Gastroesophageal sphincter (tissue), 3 donors: ENCODE measurements at regions not wholly inside any gene's neighbourhood (a gene's known extent, or its start where the extent isn't known, plus 50 kb on each side); places are given as distances from the start of the nearest gene placed in this dataset.

Source experiments
- EP300 ChIP-seq: sonication (generic); formaldehyde crosslinking; IDR thresholded peaks from one replicate; pipeline ENCODE4 v1.6.1; 2017; ENCODE audit warnings: antibody characterized with exemption, mild to moderate bottlenecking
- POLR2A ChIP-seq, 2 donors: fragments of 450-650 bp; IDR thresholded peaks; one replicate each; pipeline ENCODE4 v1.6.1; 2017; ENCODE audit warnings: antibody characterized with exemption in 2 of 2, mild to moderate bottlenecking in 2 of 2, moderate library complexity in 1 of 2
- POLR2AphosphoS5 ChIP-seq: sonication (generic); formaldehyde crosslinking; IDR thresholded peaks from one replicate; pipeline ENCODE4 v1.6.1; 2017; ENCODE audit warnings: antibody characterized with exemption
- TF ChIP-seq, protein P1 (sequence below), 4 experiments: fragments of 200-600 bp in 2 of 4; fragments of 450-650 bp in 2 of 4; sonication (generic) in 1 of 4; IDR thresholded peaks; one replicate each; pipeline ENCODE4 v1.5.1; 2017 to 2019; ENCODE audit warnings: antibody characterized with exemption in 4 of 4, mild to moderate bottlenecking in 2 of 4, moderate library complexity in 2 of 4

- TF ChIP-seq, protein P1, sequence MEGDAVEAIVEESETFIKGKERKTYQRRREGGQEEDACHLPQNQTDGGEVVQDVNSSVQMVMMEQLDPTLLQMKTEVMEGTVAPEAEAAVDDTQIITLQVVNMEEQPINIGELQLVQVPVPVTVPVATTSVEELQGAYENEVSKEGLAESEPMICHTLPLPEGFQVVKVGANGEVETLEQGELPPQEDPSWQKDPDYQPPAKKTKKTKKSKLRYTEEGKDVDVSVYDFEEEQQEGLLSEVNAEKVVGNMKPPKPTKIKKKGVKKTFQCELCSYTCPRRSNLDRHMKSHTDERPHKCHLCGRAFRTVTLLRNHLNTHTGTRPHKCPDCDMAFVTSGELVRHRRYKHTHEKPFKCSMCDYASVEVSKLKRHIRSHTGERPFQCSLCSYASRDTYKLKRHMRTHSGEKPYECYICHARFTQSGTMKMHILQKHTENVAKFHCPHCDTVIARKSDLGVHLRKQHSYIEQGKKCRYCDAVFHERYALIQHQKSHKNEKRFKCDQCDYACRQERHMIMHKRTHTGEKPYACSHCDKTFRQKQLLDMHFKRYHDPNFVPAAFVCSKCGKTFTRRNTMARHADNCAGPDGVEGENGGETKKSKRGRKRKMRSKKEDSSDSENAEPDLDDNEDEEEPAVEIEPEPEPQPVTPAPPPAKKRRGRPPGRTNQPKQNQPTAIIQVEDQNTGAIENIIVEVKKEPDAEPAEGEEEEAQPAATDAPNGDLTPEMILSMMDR (IDR thresholded peaks at IDR 0.05), result no peak
- TF ChIP-seq POLR2AphosphoS5 (no peak), POLR2A (IDR thresholded peaks at IDR 0.05) (no peak), EP300 (no peak)
These were observed 74.7 kb upstream of the UNC5A start for GRCh38 chr5:176735383-176736265.
